Activated B cell treated with CpG ODN at 0.5 μM for 24 hours (primary cell): ENCODE measurements at regions not wholly inside any gene's neighbourhood (a gene's known extent, or its start where the extent isn't known, plus 50 kb on each side); places are given as distances from the start of the nearest gene placed in this dataset.

Experiments used
- ATAC-seq: fragments of 200-7000 bp; cut with Tn5 transposase; one replicate; pipeline ENCODE4 v1.10.0; 2021; ENCODE audit warnings: low read depth, mild to moderate bottlenecking, moderate library complexity
- CTCF ChIA-PET: fragments of 350-600 bp; sonication (Branson Sonifier 250); formaldehyde crosslinking; loops from one replicate; lab custom pipeline; 2021; ENCODE audit warnings: antibody characterized with exemption; lab: Charles Lee
- POLR2A ChIA-PET: fragments of 350-600 bp; sonication (Branson Sonifier 250); formaldehyde crosslinking; loops from one replicate; lab custom pipeline; 2021; ENCODE audit warnings: antibody characterized with exemption; lab: Charles Lee
- DNase-seq: peaks from one replicate; pipeline ENCODE4 v3.0.0; 2022
- H3K27ac Mint-ChIP-seq: one replicate; pipeline ENCODE4 v1.8.0; 2020; ENCODE audit warnings: mixed read lengths
- H3K27me3 Mint-ChIP-seq: one replicate; pipeline ENCODE4 v1.8.0; 2021; ENCODE audit warnings: mixed read lengths
- H3K36me3 Mint-ChIP-seq: one replicate; pipeline ENCODE4 v1.8.0; 2021; ENCODE audit warnings: low read depth, mixed read lengths
- H3K4me1 Mint-ChIP-seq: one replicate; pipeline ENCODE4 v1.8.0; 2021; ENCODE audit warnings: mixed read lengths
- H3K4me3 Mint-ChIP-seq: one replicate; pipeline ENCODE4 v1.8.0; 2020; ENCODE audit warnings: mild to moderate bottlenecking, mixed read lengths
- H3K9me3 Mint-ChIP-seq: one replicate; pipeline ENCODE4 v1.8.0; 2020; ENCODE audit warnings: mixed read lengths
- CTCF ChIP-seq: fragments of 200-600 bp; IDR thresholded peaks from one replicate; pipeline ENCODE4 v1.8.0; 2022; ENCODE audit warnings: antibody characterized with exemption, mild to moderate bottlenecking
- intact Hi-C: fragments of 100-400 bp; cut with micrococcal nuclease; formaldehyde crosslinking; loops from one replicate; pipeline ENCODE4 v1.15.1; 2024

GRCh38 chr4:43968011-43968410, 480.6 kb downstream of the KCTD8 start:
- DNase-seq (no peak), ATAC-seq (no peak)
- no peak for TF ChIP-seq CTCF
- Mint-ChIP-seq H3K4me3 (no peak overlapping the region), H3K9me3 (no peaks in the 10 kb centered on the region), H3K27me3 (no peaks in the 10 kb centered on the region), H3K36me3 (no peaks in the 10 kb centered on the region), H3K27ac (no peak overlapping the region), H3K4me1 (no peaks in the 10 kb centered on the region)
- CTCF ChIA-PET = no interaction called here
- POLR2A ChIA-PET = no interaction called here
- intact Hi-C loops = no loop called here

- no peak for TF ChIP-seq CTCF
- intact Hi-C loops = no loop called here
- Mint-ChIP-seq H3K27me3 (no peaks in the 10 kb centered on the region), H3K4me3 (no peak overlapping the region), H3K4me1 (no peaks in the 10 kb centered on the region), H3K36me3 (no peaks in the 10 kb centered on the region), H3K27ac (no peak overlapping the region), H3K9me3 (peaks cover 2% of the 10 kb centered on the region)
- ATAC-seq = no peak
- ChIA-PET POLR2A (no interaction called here), CTCF (no interaction called here)
- DNase-seq = no peak
These were observed 465.0 kb downstream of the KCTD8 start for GRCh38 chr4:43983610-43984009.

GRCh38 chr4:43987331-43987944, 461.2 kb downstream of the KCTD8 start:
- Mint-ChIP-seq H3K36me3 (no peaks in the 10 kb centered on the region), H3K9me3 (peaks cover 2% of the 10 kb centered on the region), H3K4me1 (no peaks in the 10 kb centered on the region), H3K4me3 (no peak overlapping the region), H3K27me3 (no peaks in the 10 kb centered on the region), H3K27ac (no peak overlapping the region)
- intact Hi-C loops = no loop called here
- TF ChIP-seq CTCF = no peak
- POLR2A ChIA-PET = no interaction called here
- CTCF ChIA-PET = no interaction called here
- ATAC-seq (no peak), DNase-seq (no peak)

GRCh38 chr4:43990551-43990950, 458.1 kb downstream of the KCTD8 start:
- no peaks in the 10 kb centered on the region for H3K4me1 Mint-ChIP-seq
- no peak for DNase-seq
- no peak overlapping the region for H3K4me3 Mint-ChIP-seq
- H3K27ac Mint-ChIP-seq = no peak overlapping the region
- H3K9me3 Mint-ChIP-seq = no peaks in the 10 kb centered on the region
- ChIA-PET CTCF (no interaction called here), POLR2A (no interaction called here)
- TF ChIP-seq CTCF = no peak
- H3K27me3 Mint-ChIP-seq = no peaks in the 10 kb centered on the region
- H3K36me3 Mint-ChIP-seq = no peaks in the 10 kb centered on the region
- ATAC-seq = no peak
- intact Hi-C loops = no loop called here

- Mint-ChIP-seq H3K4me1 (no peaks in the 10 kb centered on the region), H3K36me3 (no peaks in the 10 kb centered on the region), H3K27me3 (no peaks in the 10 kb centered on the region), H3K4me3 (no peak overlapping the region), H3K27ac (no peak overlapping the region), H3K9me3 (no peaks in the 10 kb centered on the region)
- ATAC-seq (no peak), DNase-seq (no peak)
- ChIA-PET CTCF (no interaction called here), POLR2A (no interaction called here)
- TF ChIP-seq CTCF = no peak
- intact Hi-C loops = no loop called here
These were observed 457.6 kb downstream of the KCTD8 start for GRCh38 chr4:43990963-43991362.
